Lower leg skin (tissue), 4 donors: ENCODE measurements at regions not wholly inside any gene's neighbourhood (a gene's known extent, or its start where the extent isn't known, plus 50 kb on each side); places are given as distances from the start of the nearest gene placed in this dataset.
"Not testable (repeated sequence)": the region's sequence is repeated elsewhere in the genome, so short reads cannot be mapped to it uniquely, and the experiment has no call there.

Experiments
- DNase-seq, 2 donors: peaks; one replicate each; pipeline ENCODE4 v3.0.0-alpha.2; 2019; ENCODE audit warnings: low spot score in 2 of 2
- H3K4me3 ChIP-seq: fragments of 200-600 bp; sonication (generic); 2 replicates; pipeline ENCODE4 v1.5.1; 2017; ENCODE audit warnings: mild to moderate bottlenecking, low read depth; ENCODE audit not compliant: poor library complexity, severe bottlenecking
- POLR2A ChIP-seq, 2 donors: fragments of 450-650 bp; IDR thresholded peaks; one replicate each; pipeline ENCODE4 v1.6.1; 2016 to 2017; ENCODE audit warnings: antibody characterized with exemption in 2 of 2, mild to moderate bottlenecking in 1 of 2, moderate library complexity in 1 of 2
- WGBS, 2 donors: methylation state at CpG; one replicate each; pipeline ENCODE4 v1.1.5; 2018; 5-methylcytosine and 5-hydroxymethylcytosine counted together
- intact Hi-C: fragments of 100-400 bp; cut with DNase I; formaldehyde crosslinking; loops from one replicate; pipeline ENCODE4 v1.15.0; 2023; ENCODE audit warnings: low total_unique reads
- TF ChIP-seq, protein P1 (sequence below), 3 donors: fragments of 450-650 bp; IDR thresholded peaks; one replicate each; pipeline ENCODE4 v1.5.1; 2016; ENCODE audit warnings: antibody characterized with exemption in 3 of 3, mild to moderate bottlenecking in 3 of 3, moderate library complexity in 2 of 3

DNA sequence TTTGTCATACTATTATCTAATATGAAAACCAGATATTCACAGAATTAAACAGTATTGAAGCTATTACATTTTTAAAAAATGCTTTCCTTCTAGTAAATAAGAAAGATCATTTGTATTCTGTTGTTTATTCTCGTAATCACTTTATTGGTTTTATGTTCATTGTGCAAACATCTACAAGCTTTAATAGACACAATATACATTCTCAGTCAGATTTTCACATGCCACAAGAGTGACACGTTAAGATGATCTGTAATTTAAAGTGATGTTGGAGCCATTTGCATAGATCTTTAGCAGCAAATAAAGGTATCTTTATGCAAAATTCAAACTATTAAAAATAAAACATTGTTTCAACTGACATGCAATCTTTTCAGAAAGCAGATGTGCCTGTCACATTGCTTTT, 469.9 kb downstream of the PCDH11X start:
- 77 to 80% methylated on average over 2 of the region's 2 CpGs for WGBS, 2 donors
- H3K4me3 ChIP-seq: no peak overlapping the region

DNA sequence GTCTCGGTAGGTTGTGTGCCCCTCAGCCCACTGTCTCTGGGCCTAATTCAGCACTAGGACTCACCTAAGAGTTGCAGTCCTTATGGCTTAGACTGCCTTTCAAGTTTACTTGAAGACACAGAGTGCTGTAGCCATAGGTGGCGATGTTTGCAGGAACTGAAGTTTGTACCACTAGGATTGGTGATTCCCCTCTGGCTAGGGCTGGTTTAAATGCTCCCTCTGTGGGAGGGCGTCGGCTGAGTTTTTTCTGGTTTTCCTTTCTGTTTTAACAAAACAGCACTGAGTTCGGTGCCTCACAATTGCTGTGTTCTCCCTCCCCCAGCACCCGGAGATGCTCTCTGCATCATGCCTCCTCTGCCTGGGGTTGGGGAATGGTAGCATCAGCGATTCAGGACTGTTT, 480.9 kb downstream of the PCDH11X start:
- no peak overlapping the region for H3K4me3 ChIP-seq
- intact Hi-C loops: no loop called here
- TF ChIP-seq POLR2A (IDR thresholded peaks at IDR 0.05): no peak
- TF ChIP-seq, protein P1, sequence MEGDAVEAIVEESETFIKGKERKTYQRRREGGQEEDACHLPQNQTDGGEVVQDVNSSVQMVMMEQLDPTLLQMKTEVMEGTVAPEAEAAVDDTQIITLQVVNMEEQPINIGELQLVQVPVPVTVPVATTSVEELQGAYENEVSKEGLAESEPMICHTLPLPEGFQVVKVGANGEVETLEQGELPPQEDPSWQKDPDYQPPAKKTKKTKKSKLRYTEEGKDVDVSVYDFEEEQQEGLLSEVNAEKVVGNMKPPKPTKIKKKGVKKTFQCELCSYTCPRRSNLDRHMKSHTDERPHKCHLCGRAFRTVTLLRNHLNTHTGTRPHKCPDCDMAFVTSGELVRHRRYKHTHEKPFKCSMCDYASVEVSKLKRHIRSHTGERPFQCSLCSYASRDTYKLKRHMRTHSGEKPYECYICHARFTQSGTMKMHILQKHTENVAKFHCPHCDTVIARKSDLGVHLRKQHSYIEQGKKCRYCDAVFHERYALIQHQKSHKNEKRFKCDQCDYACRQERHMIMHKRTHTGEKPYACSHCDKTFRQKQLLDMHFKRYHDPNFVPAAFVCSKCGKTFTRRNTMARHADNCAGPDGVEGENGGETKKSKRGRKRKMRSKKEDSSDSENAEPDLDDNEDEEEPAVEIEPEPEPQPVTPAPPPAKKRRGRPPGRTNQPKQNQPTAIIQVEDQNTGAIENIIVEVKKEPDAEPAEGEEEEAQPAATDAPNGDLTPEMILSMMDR (IDR thresholded peaks at IDR 0.05): no peak
- WGBS, 2 donors: 72 to 90% methylated on average over 7 of the region's 7 CpGs
- DNase-seq: no peak

More for the DNA sequence above, 469.9 kb downstream of the PCDH11X start:
- intact Hi-C loops: loop anchor here (5.0 kb wide), 1 partner anchor 58 kb away; no protein-coding TSS in a partner anchor
- no peak for TF ChIP-seq POLR2A (IDR thresholded peaks at IDR 0.05)
- TF ChIP-seq, protein P1 (IDR thresholded peaks at IDR 0.05): no peak
- no peak for DNase-seq

DNA sequence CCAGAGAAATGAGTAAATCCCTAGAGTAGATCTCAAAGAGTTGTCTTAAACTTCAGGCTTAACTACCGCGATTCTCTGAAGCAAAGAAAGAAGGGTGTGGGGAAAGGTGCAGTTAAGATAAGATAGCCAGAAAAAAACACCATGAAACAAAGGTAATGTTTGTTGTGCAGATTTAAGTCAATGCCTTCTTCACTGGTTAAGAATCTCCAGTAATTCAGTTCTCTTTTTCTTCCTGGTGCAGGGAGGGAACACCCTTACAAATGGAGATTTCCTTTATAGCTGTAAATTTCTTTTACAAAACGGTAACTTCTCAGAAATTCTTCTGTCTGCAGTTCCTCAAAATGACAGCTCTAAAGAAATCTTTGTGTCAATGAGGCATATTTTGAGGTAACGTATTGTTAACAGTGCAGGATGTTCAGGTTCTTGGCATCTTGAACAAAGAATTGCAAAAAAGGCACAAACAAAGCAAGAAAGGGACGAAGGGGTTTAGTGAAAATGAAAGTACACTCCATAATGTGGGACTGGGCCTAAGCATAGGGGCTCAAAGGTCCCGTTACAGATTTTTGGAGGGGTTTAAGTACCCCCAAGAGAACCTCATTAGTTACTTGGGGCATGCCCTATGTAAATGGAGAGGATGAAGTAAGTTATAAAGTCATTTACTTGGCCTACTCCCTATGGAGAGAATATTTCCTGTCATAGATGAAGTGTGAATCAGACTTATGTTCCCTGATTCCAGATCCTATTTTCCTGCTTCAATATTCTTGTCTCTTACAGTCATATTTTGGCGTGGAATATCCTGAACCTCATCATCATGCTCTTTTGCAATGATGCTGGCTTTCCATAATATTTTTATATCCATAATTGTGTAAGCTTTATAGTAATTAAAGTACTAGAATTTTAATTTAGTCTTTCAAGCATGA, 492.0 kb downstream of the PCDH11X start:
- H3K4me3 ChIP-seq: no peak overlapping the region
- no peak for TF ChIP-seq POLR2A (IDR thresholded peaks at IDR 0.05)
- TF ChIP-seq, protein P1 (IDR thresholded peaks at IDR 0.05): no peak
- intact Hi-C loops: no loop called here
- 41 to 43% methylated on average over 7 of the region's 7 CpGs for WGBS, 2 donors
- DNase-seq: no peak

DNA sequence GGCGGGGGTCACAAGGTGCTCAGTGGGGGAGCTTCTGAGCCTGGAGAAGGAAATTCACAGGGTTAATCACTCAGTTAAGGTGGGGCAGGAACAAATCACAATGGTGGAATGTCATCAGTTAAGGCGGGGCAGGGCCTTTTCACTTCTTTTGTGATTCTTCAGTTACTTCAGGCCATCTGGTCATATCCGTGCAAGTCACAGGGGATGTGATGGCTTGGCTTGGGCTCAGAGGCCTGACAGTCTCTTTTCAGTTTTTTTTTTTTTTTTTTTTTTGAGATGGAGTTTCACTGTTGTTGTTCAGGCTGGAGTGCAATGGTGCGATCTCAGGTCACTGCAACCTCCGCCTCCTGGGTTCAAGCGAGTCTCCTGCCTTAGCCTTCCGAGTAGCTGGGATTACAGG, 499.4 kb downstream of the PCDH11X start:
- H3K4me3 ChIP-seq, intact Hi-C loops, DNase-seq: not testable (repeated sequence)
- WGBS, 2 donors: 82 to 93% methylated on average over 6 to 7 of the region's 7 CpGs

DNA sequence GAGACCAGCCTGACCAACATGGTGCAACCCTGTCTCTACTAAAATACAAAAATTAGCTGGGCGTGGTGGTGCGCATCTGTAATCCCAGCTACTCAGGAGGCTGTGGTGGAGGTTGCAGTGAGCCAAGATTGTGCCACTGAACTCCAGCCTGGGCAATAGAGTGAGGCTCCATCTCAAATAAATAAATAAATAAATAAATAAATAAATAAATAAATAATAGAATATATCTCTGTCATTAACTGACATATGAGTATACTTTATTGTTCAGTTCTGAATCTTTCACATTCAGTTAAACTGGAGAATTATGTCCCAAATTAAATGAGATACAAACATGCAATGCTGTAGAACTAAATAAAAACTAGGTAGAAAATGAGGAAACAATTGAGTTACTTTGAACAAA, 501.2 kb downstream of the PCDH11X start:
- intact Hi-C loops, DNase-seq, H3K4me3 ChIP-seq: not testable (repeated sequence)
- 97 to 100% methylated on average over 2 of the region's 2 CpGs for WGBS, 2 donors

DNA sequence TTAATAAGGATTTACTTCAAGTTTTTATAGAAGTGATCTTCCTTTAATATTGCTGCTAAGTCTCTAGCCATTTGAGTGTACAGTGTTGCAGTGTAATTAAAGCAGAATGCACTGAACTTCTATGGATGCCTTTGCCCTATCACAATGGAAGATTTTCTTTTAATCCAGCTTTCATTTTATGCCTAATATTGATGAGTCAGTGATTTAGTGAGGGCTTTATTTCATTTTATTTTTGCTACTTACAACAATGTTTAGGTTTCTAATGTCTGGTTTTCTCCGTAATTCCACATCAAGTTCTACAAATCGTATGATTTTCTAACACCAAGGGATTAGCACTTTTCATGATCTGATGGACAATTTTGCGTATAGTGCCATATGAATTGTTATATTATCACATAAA, 504.1 kb downstream of the PCDH11X start:
- no peak for DNase-seq
- no peak overlapping the region for H3K4me3 ChIP-seq
- TF ChIP-seq, protein P1 (IDR thresholded peaks at IDR 0.05): no peak
- TF ChIP-seq POLR2A (IDR thresholded peaks at IDR 0.05): no peak
- intact Hi-C loops: no loop called here
- WGBS, 2 donors: 83 to 91% methylated on average over 3 of the region's 3 CpGs

DNA sequence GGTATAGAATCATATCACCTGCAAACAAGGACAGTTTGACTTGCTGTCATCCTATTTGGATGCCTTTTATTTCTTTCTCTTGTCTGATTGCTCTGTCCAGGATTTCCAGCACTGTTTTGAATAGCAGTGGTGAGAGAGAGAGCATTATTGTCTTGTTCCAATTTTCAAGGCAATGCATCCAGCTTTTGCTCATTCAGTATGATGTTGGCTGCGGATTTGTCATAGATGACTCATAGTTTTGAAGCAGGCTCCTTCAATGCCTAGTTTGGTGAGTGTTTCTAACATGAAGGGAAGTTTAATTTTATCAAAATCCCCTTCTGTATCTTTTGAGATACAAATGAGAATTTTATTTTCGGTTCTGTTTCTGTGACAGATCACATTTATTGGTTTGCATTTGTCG, 518.9 kb downstream of the PCDH11X start:
- H3K4me3 ChIP-seq, DNase-seq, intact Hi-C loops: not testable (repeated sequence)
- 64 to 67% methylated on average over 3 of the region's 3 CpGs for WGBS, 2 donors

DNA sequence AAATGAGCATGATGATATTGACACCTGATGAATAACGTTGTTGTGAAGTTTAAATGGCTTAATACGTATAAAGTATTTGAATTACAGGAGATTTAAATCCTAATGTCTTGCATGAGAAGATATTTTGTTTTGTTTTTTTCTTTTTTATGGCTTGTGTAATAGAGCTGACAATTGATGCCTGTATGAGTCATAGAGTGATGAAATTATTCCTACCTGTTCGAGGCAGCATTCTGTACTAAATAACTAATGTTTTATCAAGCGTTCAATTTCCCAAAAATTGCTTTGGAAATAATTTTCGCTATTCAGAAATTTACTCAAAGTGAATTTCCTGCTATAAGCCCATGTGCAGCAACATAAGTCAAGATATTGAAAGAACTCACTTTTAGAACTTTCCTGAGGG, 554.0 kb downstream of the PCDH11X start:
- H3K4me3 ChIP-seq, DNase-seq, intact Hi-C loops: not testable (repeated sequence)
- 61 to 66% methylated on average over 4 to 5 of the region's 5 CpGs for WGBS, 2 donors

DNA sequence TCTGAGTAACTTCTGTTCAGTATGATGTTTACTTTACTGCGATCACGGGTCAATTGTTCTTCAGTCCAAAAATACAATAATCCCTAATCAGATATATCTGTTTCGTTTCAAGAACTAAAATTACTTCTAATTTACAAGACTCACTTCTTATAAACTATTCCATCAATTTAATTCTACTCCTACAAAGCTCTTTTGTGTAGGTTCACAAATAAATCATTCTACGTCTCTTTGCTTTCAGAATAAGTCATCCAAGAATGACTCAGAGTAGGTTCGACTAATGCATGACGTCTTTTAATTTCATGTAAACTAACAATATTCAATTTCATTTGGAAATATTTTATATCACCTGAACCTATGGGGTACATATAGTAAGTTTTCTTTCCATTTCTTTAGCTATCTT, 571.9 kb downstream of the PCDH11X start:
- intact Hi-C loops, DNase-seq, H3K4me3 ChIP-seq: not testable (repeated sequence)
- WGBS, 2 donors: 76 to 78% methylated on average over 6 of the region's 6 CpGs
